ENCODE measurements at regions not wholly inside any gene's neighbourhood (a gene's known extent, or its start where the extent isn't known, plus 50 kb on each side); places are given as distances from the start of the nearest gene placed in this dataset.
"Not testable (repeated sequence)": the region's sequence is repeated elsewhere in the genome, so short reads cannot be mapped to it uniquely, and the experiment has no call there.

- H2AK5ac ChIP-seq (ENCODE audit: low read depth, low read length); H2AK9ac ChIP-seq (replicated peaks; ENCODE audit: low read depth, low read length, poor library complexity); H3K79me1 ChIP-seq (ENCODE audit: low read depth in 1 of 2, low read length in 2 of 2); H3K4ac ChIP-seq (ENCODE audit: low read depth, low read length); H3K27ac ChIP-seq (ENCODE audit: insufficient read depth, low read length); BruUV-seq (replicated peaks); H4K8ac ChIP-seq (ENCODE audit: low read depth in 2 of 2, low read length in 2 of 2); H3K9ac ChIP-seq (ENCODE audit: low read depth, low read length); H2BK5ac ChIP-seq (ENCODE audit: low read depth, low read length, poor library complexity, severe bottlenecking); H2BK15ac ChIP-seq (ENCODE audit: low read depth, low read length); H3K36me3 ChIP-seq (ENCODE audit: control insufficient read depth, insufficient read depth, low read length); H2BK120ac ChIP-seq (ENCODE audit: low read depth, low read length); H3K4me2 ChIP-seq (ENCODE audit: low read depth, low read length); H2AFZ ChIP-seq (replicated peaks; ENCODE audit: low read length, poor library complexity); intact Hi-C loops (cut with micrococcal nuclease); H4K91ac ChIP-seq (ENCODE audit: insufficient read depth, low read depth, low read length); ATAC-seq (ENCODE audit: low read depth); H3K4me3 ChIP-seq (ENCODE audit: insufficient read depth, low read depth, low read length); H3K27me3 ChIP-seq (ENCODE audit: control insufficient read depth, insufficient read depth, low read length); in situ Hi-C loops (cut with MboI; ENCODE audit: low sequenced_read_pairs); H2BK20ac ChIP-seq (ENCODE audit: low read depth, low read length); H4K5ac ChIP-seq (ENCODE audit: low read depth, low read length); CTCF ChIA-PET; H3K9me3 ChIP-seq (ENCODE audit: control insufficient read depth, insufficient read depth, low read length); H3K4me1 ChIP-seq (ENCODE audit: control insufficient read depth, insufficient read depth, low read length); H3K23ac ChIP-seq (ENCODE audit: low read depth, low read length); H3K18ac ChIP-seq (ENCODE audit: low read depth, low read length); H3K56ac ChIP-seq (ENCODE audit: extremely low read depth, insufficient read depth, low read length); dilution Hi-C loops (cut with HindIII; ENCODE audit: low sequenced_read_pairs, unreplicated experiment); H3K9me1 ChIP-seq (ENCODE audit: insufficient read depth, low read length); POLR2A ChIA-PET (ENCODE audit: unreplicated experiment); DNase-seq; H3K14ac ChIP-seq (replicated peaks; ENCODE audit: low read depth, low read length); H4K20me1 ChIP-seq (ENCODE audit: insufficient read depth, low read length): not testable (repeated sequence)
- no CpG with 5 or more reads among the region's 4 CpGs for WGBS, 2 experiments (ENCODE audit: extremely low coverage in 2 of 2, insufficient read length in 1 of 2)
Measured at GRCh38 chr13:82459575-82459974, 1422.7 kb downstream of the SLITRK1 start.

Data from IMR-90 (cell line).